Activated CD4-positive, CD25-positive, alpha-beta regulatory T cell treated with anti-CD3 and anti-CD28 coated beads, Interleukin-2, amount 50 U/mL, for 72 hours (primary cell): ENCODE measurements at regions not wholly inside any gene's neighbourhood (a gene's known extent, or its start where the extent isn't known, plus 50 kb on each side); places are given as distances from the start of the nearest gene placed in this dataset.

ENCODE experiments used
- DNase-seq: peaks from one replicate; pipeline ENCODE4 v3.0.0; 2021

DNA sequence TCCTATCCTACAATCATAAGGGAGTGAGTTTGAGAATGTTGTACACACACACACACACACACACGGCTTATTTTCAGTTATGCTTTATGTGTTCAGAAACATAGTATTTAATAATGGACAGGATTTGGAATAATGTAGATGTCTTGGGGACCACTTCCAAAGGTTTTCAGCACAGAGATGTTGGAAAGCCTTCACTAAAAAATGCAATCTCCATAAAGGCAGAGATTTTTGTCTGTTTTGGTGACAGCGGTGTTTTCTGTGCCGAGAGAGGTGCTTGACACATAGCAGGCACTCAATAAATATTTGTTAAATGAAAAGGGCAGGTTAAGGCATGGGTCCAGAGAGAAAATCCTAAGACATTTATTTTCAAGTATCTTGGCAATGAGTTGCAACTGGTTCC lies 428.2 kb upstream of the RGMA start:
- no peak for DNase-seq

GRCh38 chr15:93515256-93516051 lies 426.4 kb upstream of the RGMA start:
- DNase-seq: no peak

GRCh38 chr15:93506646-93507045 lies 417.6 kb upstream of the RGMA start:
- no peak for DNase-seq

- DNase-seq: no peak
These were observed 416.5 kb upstream of the RGMA start for GRCh38 chr15:93505506-93505905.

DNA sequence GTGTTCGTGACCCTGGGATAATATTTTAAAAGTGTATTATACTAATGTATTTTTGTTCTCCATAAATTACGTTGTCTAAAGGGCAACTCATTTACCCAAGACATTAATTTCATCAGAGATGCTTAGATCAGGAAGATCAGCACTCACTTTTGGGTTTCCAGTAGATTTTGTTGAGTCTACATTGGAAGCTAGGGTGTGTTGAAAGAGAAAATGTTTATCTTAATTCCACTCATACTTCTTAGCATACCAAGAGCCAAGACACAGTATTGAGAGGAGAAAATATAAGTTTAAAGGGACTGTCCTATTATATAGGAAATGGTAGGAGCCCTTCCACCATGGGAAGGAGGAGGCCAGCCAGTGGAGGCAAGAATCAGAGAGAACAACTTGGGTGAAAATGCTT lies 412.9 kb upstream of the RGMA start:
- DNase-seq: no peak

GRCh38 chr15:93500155-93500554 lies 411.1 kb upstream of the RGMA start:
- DNase-seq: no peak

- no peak for DNase-seq
These were observed 408.3 kb upstream of the RGMA start for GRCh38 chr15:93497291-93497690.

- no peak for DNase-seq
These were observed 407.9 kb upstream of the RGMA start for GRCh38 chr15:93496888-93497287.

DNA sequence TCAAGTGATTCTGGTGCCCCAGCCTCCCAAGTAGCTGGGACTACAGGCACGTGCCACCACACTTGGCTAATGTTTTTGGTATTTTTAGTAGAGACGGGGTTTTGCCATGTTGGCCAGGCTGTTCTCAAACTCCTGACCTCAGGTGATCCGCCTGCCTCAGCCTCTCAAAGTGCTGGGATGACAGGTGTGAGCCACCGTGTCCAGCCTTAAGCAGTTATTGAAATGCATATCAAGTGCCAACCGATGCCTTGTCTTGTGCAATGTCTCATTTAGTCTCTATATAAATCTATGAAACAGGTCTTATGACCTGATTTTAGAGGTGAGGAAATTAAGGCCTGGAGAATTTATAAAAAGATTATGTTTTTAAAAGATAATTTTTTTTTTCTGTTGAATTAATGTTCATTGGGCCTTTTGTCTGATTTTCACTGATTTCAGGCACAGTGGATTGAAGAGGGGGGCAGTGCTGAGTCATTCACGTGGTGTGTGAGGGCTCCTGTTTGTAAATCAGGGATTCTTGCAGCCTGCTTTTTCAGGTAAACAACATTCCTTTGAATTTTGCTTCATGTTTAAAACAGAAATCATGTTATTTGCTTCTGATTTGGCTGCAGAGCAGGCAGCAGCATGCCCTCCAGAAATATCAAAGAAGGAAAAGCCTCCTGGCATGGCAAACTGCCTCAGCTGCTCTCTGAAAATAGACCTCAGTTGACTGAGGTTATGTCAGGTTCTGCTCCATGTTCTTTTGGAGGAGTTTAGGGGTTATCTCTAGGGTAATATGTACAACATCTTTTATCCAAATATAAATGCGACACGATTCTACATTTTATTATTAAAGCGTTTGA lies 407.0 kb upstream of the RGMA start:
- no peak for DNase-seq

DNA sequence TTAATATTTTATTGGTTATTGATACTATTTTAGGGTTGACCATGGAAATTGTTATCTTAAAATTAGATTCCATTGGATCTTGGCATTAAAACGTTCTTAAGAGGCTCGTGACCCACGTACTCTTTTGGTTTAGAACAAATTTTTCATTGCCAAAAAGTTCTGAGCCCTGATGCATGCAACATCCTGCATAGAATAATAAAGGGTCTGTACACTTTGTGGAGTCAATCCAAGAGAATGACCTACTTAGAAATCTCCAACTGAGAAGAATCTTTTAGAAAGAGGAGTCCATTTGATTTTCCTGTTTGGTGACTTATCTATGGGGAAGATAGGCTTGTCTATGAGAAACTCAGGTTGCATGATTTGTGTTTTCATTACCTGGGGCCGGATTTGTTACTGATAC lies 404.2 kb upstream of the RGMA start:
- DNase-seq: no peak

DNA sequence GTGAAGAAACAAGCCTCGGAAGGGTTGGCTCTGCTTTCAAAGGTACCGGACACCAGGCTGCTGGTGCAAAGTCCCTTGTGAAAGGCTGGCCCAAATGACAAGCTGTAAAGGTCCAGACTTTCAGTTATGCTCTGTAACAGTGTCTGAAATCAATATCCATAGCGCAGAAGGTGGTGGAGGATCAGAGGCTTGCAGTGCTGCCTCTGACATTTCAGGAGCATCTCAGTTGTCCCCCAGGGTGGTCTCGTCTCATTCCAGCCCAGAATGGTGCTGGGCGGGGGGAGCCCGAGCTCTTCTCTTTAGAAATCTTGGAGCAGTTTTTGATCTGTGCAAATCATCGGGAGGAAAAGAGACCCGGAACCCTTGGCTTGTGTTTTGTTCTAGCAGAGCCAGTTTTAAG lies 402.3 kb upstream of the RGMA start:
- no peak for DNase-seq

GRCh38 chr15:93488296-93488713 lies 399.3 kb upstream of the RGMA start:
- no peak for DNase-seq

- no peak for DNase-seq
These were observed 397.6 kb upstream of the RGMA start for GRCh38 chr15:93486407-93487117.

DNA sequence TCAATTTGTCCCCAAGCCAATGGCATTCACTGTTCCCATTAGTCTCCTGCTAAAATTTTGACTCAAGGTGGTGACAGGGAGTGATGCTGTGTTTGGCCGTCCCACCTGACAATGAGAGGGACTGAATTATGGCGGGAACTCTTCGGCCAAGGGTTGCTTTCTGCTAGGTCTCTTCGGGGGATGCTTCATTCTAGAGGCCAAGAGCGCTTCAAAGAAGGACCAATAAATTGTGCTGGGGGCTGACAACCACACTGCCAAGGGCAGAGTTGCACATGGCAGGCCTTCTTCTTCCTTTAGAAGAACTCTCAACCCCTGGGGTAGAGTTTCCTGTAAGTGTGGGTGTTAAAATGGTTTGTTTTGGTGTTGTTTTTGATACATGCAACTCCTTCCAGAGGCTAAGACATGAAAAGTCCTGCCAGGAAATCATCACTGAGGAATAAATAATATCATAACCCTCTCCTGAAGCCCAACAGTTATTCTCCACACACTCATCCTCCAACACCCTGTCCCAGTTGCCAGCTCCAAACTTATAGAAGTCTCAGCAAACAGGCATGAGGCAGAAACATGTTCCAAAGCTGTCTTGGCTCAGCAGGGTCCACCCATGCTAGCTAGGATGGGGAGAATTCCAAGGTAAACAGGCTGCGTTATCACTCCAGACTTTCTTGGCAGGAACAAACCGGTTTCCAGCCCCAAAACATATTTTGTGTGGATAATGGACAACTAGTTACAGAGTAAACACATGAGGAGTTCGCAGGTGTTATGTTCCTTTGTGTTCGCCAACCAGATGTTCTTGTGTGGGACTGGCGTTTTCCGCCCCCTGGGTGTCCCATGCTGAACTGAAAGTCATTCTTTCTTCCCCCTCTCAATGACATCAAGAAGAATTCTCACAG lies 396.7 kb upstream of the RGMA start:
- no peak for DNase-seq

DNA sequence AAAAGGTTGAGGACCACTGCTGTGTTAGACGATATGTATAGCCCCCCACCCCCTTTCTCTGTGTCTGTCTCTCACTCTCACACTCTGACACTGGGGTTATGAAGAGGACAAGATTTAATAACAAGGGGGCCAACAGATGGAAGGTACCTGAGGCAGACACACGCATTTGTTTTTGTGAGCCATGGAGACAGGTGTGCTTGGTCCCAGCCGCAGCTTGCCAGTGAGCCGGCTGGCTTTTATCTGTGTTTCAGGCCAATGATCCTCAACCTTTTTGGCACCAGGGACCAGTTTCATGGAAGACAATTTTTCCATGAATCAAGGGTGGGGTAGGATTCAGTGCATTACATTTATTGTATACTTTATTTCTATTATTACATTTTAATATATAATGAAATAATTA lies 394.9 kb upstream of the RGMA start:
- no peak for DNase-seq

DNA sequence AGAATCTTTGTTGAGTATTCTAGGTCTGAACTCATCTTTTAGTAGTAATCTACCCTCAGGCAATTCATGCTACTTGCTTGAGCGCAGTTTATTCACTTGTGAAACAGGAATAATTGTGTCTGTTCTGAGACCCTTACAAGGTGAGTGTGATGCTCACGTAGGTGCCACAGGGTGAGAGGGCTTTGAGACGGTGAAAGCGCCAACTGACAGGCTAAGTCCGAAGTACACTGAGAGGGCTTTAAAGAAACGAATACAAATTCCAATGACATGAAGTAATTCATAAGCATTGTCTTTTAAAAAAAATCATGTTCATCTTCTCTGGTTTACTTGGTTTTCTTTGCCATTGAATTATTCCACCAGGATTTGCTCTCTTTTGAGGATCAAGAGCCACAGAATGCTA lies 393.7 kb upstream of the RGMA start:
- no peak for DNase-seq

DNA sequence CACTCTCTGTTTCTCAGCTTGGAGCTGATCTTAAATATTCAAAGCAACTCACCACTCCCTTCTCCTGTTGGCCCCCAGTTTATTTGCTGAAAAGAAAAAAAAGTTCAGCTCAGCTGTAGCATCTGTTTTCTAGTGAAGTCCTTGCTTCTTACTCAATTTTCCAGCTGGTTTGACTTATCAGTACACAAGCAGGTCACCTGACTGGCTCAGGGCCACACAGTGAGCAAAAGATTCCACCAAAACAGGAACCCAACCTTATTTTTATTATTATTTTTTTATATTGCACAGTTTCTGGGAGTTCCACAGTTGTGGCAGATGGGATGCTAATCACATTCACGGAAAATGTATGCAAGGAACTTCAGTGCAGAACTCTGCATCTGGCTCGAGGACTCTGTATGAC lies 390.7 kb upstream of the RGMA start:
- no peak for DNase-seq

DNA sequence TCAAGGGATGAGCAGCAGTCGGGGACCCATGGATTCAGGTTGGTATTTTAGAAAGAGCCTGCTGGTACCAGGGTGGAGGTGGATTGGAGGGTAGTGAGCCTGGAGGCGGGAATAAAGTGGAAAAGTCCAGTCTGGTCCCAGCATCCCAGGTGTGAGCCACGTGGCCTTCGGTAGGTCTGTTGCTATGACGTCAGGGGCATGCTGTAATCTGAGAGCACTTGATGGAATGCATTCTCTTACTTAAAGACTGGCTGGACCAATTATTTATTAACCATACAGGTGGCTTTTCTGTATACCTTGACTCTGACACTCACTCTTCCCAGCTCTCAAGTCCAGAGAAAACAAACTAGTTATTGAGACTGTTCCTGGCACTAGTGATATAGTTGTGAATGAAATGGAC lies 389.9 kb upstream of the RGMA start:
- DNase-seq: no peak

DNA sequence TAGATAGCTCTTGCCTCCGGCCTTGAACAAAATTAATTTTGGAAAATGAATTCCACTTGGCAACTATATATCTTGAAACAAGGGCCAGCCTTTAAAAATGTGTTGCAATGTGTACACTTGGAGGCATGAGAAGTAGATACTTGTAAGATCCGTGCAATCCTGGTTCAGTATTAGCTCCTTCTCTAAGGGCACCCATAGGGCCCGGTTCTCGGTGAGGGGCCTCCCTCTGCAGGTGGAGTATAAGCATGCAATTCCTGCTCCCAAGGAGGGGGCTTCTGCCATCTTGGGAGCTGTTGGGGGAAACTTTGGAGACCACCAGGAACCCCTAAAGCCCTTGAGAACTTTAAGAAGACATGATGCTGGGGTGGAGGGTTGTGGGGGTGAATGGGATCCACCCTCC lies 388.7 kb upstream of the RGMA start:
- no peak for DNase-seq

DNA sequence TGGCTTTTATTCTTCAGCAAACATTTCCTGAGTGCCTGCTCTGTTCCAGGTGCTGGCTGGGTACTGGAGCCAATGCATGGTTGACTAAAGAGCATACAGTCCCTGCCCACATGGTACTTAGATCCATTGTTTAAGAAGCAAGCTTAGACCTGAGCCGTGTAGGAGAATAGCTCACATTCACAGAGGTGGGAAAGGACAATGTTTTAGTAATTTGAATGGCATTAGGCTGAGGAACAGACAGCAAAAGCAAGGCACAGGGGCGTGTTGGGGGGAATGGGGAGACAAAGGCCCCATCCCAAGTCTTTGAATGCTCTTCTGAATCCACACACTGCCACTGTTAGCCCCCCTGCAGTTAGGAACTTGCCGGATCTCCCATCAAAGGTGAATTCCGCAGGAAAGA lies 388.2 kb upstream of the RGMA start:
- no peak for DNase-seq

GRCh38 chr15:93476491-93477177 lies 387.6 kb upstream of the RGMA start:
- no peak for DNase-seq

- DNase-seq: no peak
These were observed 385.7 kb upstream of the RGMA start for GRCh38 chr15:93474728-93475127.
